Pancreas (tissue), 10 donors: ENCODE measurements at regions not wholly inside any gene's neighbourhood (a gene's known extent, or its start where the extent isn't known, plus 50 kb on each side); places are given as distances from the start of the nearest gene placed in this dataset.

Experiments
- ATAC-seq, 4 donors: fragments of 200-7000 bp; cut with Tn5 transposase; one replicate each; pipeline versions ENCODE4 v1.8.0 to v1.9.1; 2020; ENCODE audit warnings: mild to moderate bottlenecking in 4 of 4, moderate library complexity in 4 of 4
- DNase-seq, 6 donors: peaks; one replicate each; pipeline ENCODE4 v3.0.0-alpha.2; 2020
- FAIRE-seq: peaks from 2 replicates; lab custom pipeline; 2012; peaks lifted over from hg19 to GRCh38; lab: Jason Lieb, UNC
- H3K27ac ChIP-seq, 4 donors: fragments of 200-600 bp; sonication (generic); 1 replicate in 3 of 4; 2 replicates in 1 of 4; pipeline versions ENCODE4 v1.5.0 to v1.8.0; 2020
- H3K27me3 ChIP-seq, 4 donors: fragments of 200-600 bp; one replicate each; pipeline ENCODE4 v1.8.0; 2021
- H3K36me3 ChIP-seq, 3 donors: fragments of 200-600 bp; sonication (generic) in 1 of 3; one replicate each; pipeline versions ENCODE4 v1.5.0 to v1.8.0; 2020 to 2021
- H3K4me1 ChIP-seq, 3 donors: fragments of 200-600 bp; one replicate each; pipeline ENCODE4 v1.8.0; 2021
- H3K4me3 ChIP-seq, 4 donors: fragments of 200-600 bp; sonication (generic) in 2 of 4; one replicate each; pipeline versions ENCODE4 v1.5.0 to v1.8.0; 2020 to 2021
- H3K9me3 ChIP-seq, 4 donors: fragments of 200-600 bp; one replicate each; pipeline ENCODE4 v1.8.0; 2021
- WGBS, 2 donors: extraction: QIAGEN DNeasy Blood & Tissue Kit; methylation state at CpG; one replicate each; pipeline ENCODE4 v1.1.7; 2013; 5-methylcytosine and 5-hydroxymethylcytosine counted together
- intact Hi-C, 3 donors: fragments of 100-400 bp; cut with DNase I; formaldehyde crosslinking; loops; one replicate each; pipeline versions ENCODE4 v1.11.1 to v1.14.2; 2022
- TF ChIP-seq, protein P1 (sequence below), 4 donors: fragments of 200-600 bp; sonication (generic) in 3 of 4; IDR thresholded peaks; one replicate each; pipeline versions ENCODE4 v1.5.0 to v1.8.0; 2021; ENCODE audit warnings: antibody characterized with exemption in 4 of 4
- donor health status: healthy with polysubstance abuse.
- donor health status: DM: no; HTN: no; CAD: no; lungs with moderate emphysema.
- donor health status: DM: no; HTN: no; CAD: no.
- donor health status: control.
- donor health status: control.
- donor health status: Bipolar disorder and iron deficiency.
- donor health status: DM: yes; HTN: yes; CAD: no.
- donor health status: DM: no; HTN: no; CAD: no.
- donor health status: DM: no; HTN: no; CAD: no.
- donor health status: DM: yes; HTN: yes; CAD: no.

DNA sequence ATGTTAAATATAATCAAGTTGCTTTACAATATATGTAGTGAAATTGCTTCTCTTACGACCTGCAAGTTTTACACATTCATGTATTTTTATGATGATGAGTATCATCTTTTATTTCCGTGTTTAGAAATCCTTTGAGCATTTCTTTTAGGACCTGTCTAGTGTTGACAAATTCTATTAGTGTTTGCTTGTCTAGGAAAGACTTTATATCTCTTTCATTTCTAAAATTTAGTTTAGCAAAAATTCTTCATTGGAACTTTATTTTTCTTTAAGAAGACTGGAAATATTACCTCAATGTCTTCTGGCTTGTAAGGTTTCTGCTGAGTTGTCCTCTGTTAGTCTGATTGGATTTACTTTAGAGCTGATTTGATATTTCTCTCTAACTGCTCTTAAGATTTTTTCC lies 920.9 kb upstream of the CTNND2 start:
- H3K36me3 ChIP-seq = no peaks in the 10 kb centered on the region
- H3K9me3 ChIP-seq = no peaks in the 10 kb centered on the region
- H3K27me3 ChIP-seq = no peaks in the 10 kb centered on the region
- H3K4me1 ChIP-seq = no peaks in the 10 kb centered on the region
- DNase-seq (no peak), FAIRE-seq (no peak), ATAC-seq (no peak)
- WGBS, 2 donors = 45 to 60% methylated on average over 2 of the region's 2 CpGs
- intact Hi-C loops = no loop called here
- TF ChIP-seq, protein P1, sequence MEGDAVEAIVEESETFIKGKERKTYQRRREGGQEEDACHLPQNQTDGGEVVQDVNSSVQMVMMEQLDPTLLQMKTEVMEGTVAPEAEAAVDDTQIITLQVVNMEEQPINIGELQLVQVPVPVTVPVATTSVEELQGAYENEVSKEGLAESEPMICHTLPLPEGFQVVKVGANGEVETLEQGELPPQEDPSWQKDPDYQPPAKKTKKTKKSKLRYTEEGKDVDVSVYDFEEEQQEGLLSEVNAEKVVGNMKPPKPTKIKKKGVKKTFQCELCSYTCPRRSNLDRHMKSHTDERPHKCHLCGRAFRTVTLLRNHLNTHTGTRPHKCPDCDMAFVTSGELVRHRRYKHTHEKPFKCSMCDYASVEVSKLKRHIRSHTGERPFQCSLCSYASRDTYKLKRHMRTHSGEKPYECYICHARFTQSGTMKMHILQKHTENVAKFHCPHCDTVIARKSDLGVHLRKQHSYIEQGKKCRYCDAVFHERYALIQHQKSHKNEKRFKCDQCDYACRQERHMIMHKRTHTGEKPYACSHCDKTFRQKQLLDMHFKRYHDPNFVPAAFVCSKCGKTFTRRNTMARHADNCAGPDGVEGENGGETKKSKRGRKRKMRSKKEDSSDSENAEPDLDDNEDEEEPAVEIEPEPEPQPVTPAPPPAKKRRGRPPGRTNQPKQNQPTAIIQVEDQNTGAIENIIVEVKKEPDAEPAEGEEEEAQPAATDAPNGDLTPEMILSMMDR (IDR thresholded peaks at IDR 0.05) = no peak
- no peak overlapping the region for H3K4me3 ChIP-seq
- H3K27ac ChIP-seq = no peak overlapping the region

DNA sequence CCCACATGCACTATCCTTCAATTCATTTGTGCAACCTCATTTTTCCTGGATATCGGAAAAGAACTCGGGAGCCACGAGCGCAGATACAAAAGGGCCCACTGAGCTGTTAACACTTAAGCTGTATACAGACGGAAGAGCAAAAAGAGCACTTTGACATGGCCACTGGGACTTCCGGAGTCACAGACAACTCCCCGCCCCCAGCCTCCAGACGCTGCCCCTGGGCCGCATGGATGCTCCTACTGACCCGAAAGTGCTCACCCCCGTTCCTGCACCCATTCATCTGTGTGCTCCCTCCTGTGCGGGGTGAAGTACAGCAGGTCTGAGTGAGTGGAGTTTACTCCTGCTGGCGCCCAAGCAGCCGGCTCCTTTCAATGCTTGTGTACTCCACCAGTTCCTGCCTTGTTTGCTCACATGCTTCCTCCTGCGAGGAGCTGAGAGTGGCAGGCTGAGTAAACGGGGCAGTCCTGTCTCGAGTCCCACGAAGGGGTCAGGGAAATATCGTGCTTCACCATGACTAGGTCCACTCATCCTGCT lies 901.0 kb upstream of the CTNND2 start:
- ATAC-seq (no peak), FAIRE-seq (no peak), DNase-seq (peak in 1 of 6 donors; percentile 36)
- TF ChIP-seq, protein P1 (IDR thresholded peaks at IDR 0.05) = no peak
- no peaks in the 10 kb centered on the region for H3K9me3 ChIP-seq
- no peak overlapping the region for H3K27ac ChIP-seq
- 51 to 56% methylated on average over 19 of the region's 19 CpGs for WGBS, 2 donors
- no peaks in the 10 kb centered on the region for H3K27me3 ChIP-seq
- H3K4me3 ChIP-seq = no peak overlapping the region
- no peaks in the 10 kb centered on the region for H3K36me3 ChIP-seq
- H3K4me1 ChIP-seq = no peaks in the 10 kb centered on the region
- intact Hi-C loops = no loop called here

DNA sequence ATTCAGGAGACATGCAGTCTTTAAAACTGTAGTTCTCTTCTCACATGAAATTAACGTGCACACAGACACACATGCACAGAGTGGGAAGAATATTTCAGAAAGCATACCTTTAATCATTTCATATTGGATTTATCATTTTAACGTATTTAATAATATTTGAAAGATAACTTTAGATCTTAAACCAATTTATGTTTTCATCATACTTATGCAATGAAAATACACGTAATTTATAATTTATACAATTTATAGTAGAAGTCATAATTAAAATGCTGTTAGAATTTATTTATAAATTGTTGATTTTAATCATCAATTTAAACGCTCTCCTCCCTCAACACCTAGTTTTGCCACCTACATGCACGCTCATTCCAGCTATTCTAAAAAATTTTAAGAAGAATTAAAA lies 894.9 kb upstream of the CTNND2 start:
- Histone ChIP-seq H3K36me3 (no peaks in the 10 kb centered on the region), H3K27me3 (no peaks in the 10 kb centered on the region), H3K4me1 (no peaks in the 10 kb centered on the region), H3K4me3 (no peak overlapping the region), H3K27ac (no peak overlapping the region), H3K9me3 (no peaks in the 10 kb centered on the region)
- 57 to 73% methylated on average over 5 of the region's 5 CpGs for WGBS, 2 donors
- ATAC-seq (no peak), FAIRE-seq (no peak), DNase-seq (no peak)
- intact Hi-C loops = no loop called here
- TF ChIP-seq, protein P1 (IDR thresholded peaks at IDR 0.05) = no peak

DNA sequence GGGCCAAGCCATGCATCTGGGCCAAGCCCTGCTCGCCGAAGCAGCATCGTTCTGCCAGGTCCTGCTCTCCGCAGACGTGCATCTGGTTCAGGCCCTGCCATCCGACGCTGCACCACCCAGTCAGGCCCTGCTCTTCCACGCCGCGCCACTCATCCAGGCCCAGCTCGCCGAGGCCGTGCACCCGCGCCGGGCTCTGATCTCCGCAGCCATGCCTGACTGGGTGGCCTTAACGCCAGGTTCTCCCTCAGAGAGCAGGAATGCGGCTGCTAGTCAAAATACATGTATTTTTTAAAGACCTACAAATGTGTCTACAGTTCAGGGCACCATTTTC lies 891.1 kb upstream of the CTNND2 start:
- ATAC-seq = no peak

More for the DNA sequence above, 891.1 kb upstream of the CTNND2 start:
- peak in 1 of 6 donors; percentile 49 for DNase-seq
- Histone ChIP-seq H3K36me3 (no peaks in the 10 kb centered on the region), H3K27ac (no peak overlapping the region), H3K9me3 (no peaks in the 10 kb centered on the region), H3K27me3 (no peaks in the 10 kb centered on the region), H3K4me3 (no peak overlapping the region), H3K4me1 (no peaks in the 10 kb centered on the region)
- TF ChIP-seq, protein P1 (IDR thresholded peaks at IDR 0.05) = no peak
- no peak for FAIRE-seq
- WGBS, 2 donors = 84 to 94% methylated on average over 19 of the region's 19 CpGs
- intact Hi-C loops = no loop called here
